ENCODE measurements at regions not wholly inside any gene's neighbourhood (a gene's known extent, or its start where the extent isn't known, plus 50 kb on each side); places are given as distances from the start of the nearest gene placed in this dataset.

- DNase-seq (ENCODE audit: low read depth) = no peak
These were observed 50.2 kb upstream of the VTCN1 start for GRCh38 chr1:117260761-117261423.
